Caco-2 (cell line): ENCODE measurements at regions not wholly inside any gene's neighbourhood (a gene's known extent, or its start where the extent isn't known, plus 50 kb on each side); places are given as distances from the start of the nearest gene placed in this dataset.

Source experiments
- BruUV-seq: library from RNA; stranded (reverse); fragments of 400-500 nt; replicated peaks from 2 replicates; lab custom pipeline; 2021; lab: Mats Ljungman, UMichigan
- CTCF ChIA-PET: fragments of 300-600 bp; sonication (Branson Sonifier 250); formaldehyde crosslinking; loops from one replicate; lab custom pipeline; 2022; ENCODE audit warnings: antibody characterized with exemption; lab: Charles Lee
- POLR2A ChIA-PET: fragments of 300-600 bp; sonication (Branson Sonifier 250); formaldehyde crosslinking; loops from one replicate; lab custom pipeline; 2022; ENCODE audit warnings: antibody characterized with exemption; lab: Charles Lee
- DNase-seq, 2 experiments: peaks; one replicate each; pipeline versions ENCODE4 v3.0.0 to v3.0.0-alpha.2; 2020 to 2022
- H3K27me3 ChIP-seq: replicated peaks from 2 replicates; pipeline ENCODE4 v1.6.0; 2011; ENCODE audit warnings: low read length; ENCODE audit not compliant: control insufficient read depth, insufficient read depth
- H3K36me3 ChIP-seq: 2 replicates; pipeline ENCODE4 v1.5.1; 2011; ENCODE audit warnings: low read length; ENCODE audit not compliant: control insufficient read depth, insufficient read depth
- H3K4me1 ChIP-seq: fragments of 250-450 bp; sonication (Bioruptor Pico); 2 replicates; pipeline ENCODE4 v1.5.1; 2020; ENCODE audit warnings: mild to moderate bottlenecking
- H3K4me3 ChIP-seq: 2 replicates; pipeline ENCODE4 v1.5.1; 2011; ENCODE audit warnings: low read depth, mild to moderate bottlenecking, control low read depth, low read length
- H3K9me3 ChIP-seq: fragments of 250-450 bp; sonication (Bioruptor Pico); 2 replicates; pipeline ENCODE4 v1.5.1; 2020; ENCODE audit warnings: mild to moderate bottlenecking, moderate library complexity
- H3K27ac Mint-ChIP-seq: one replicate; pipeline ENCODE4 v1.8.0; 2022; ENCODE audit warnings: mixed read lengths; ENCODE audit not compliant: unreplicated experiment
- H3K27me3 Mint-ChIP-seq: one replicate; pipeline ENCODE4 v1.8.0; 2022; ENCODE audit warnings: mixed read lengths; ENCODE audit not compliant: insufficient read depth, unreplicated experiment
- H3K36me3 Mint-ChIP-seq: one replicate; pipeline ENCODE4 v1.8.0; 2022; ENCODE audit warnings: mild to moderate bottlenecking, mixed read lengths; ENCODE audit not compliant: insufficient read depth, unreplicated experiment
- H3K4me1 Mint-ChIP-seq: one replicate; pipeline ENCODE4 v1.8.0; 2022; ENCODE audit warnings: low read depth, mixed read lengths; ENCODE audit not compliant: unreplicated experiment
- H3K4me3 Mint-ChIP-seq: one replicate; pipeline ENCODE4 v1.8.0; 2022; ENCODE audit warnings: mild to moderate bottlenecking, moderate library complexity, mixed read lengths; ENCODE audit not compliant: unreplicated experiment
- H3K9me3 Mint-ChIP-seq: one replicate; pipeline ENCODE4 v1.8.0; 2022; ENCODE audit warnings: mixed read lengths; ENCODE audit not compliant: unreplicated experiment
- intact Hi-C: fragments of 100-400 bp; cut with micrococcal nuclease; formaldehyde crosslinking; loops from one replicate; pipeline ENCODE4 v1.10.0; 2022; ENCODE audit not compliant: unreplicated experiment
- TF ChIP-seq, protein P1 (sequence below), 2 experiments: fragments of 200-600 bp in 1 of 2; IDR thresholded peaks; 1 replicate in 1 of 2; 2 replicates in 1 of 2; pipeline versions ENCODE4 v1.5.1 to v1.8.0; 2011 to 2022; ENCODE audit warnings: antibody characterized with exemption in 1 of 2, control low read depth in 1 of 2, inconsistent platforms in 1 of 2, low read depth in 1 of 2, low read length in 1 of 2, mild to moderate bottlenecking in 1 of 2, moderate library complexity in 1 of 2; ENCODE audit not compliant: insufficient read depth in 1 of 2, severe bottlenecking in 1 of 2, unreplicated experiment in 1 of 2

DNA sequence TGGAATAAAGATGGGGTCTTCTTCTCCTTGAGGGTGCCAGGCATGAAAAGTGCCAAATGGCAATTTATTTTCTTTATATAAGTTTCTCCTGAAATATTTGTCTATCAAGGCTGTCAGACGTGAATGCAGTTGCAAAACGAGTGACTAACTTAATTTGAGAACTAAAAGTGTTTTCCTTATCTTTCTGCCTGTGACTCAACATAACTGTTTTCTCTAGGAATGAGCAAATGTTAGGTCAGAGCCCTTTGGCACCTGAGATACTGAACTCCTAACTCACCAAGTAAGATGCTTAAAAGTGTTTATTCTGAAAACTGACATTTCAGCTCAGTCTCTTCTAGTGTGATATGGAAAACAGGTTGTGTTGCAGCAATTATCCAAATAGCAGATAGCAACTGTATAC, 197.0 kb downstream of the STK31 start:
- Mint-ChIP-seq H3K27me3 (peaks cover 14% of the 10 kb centered on the region), H3K9me3 (no peaks in the 10 kb centered on the region), H3K4me1 (no peaks in the 10 kb centered on the region), H3K36me3 (no peaks in the 10 kb centered on the region), H3K4me3 (no peak overlapping the region), H3K27ac (no peak overlapping the region)
- CTCF ChIA-PET, result no interaction called here
- intact Hi-C loops, result no loop called here
- Histone ChIP-seq H3K4me1 (no peaks in the 10 kb centered on the region), H3K9me3 (no peaks in the 10 kb centered on the region), H3K27me3 (no peaks in the 10 kb centered on the region), H3K36me3 (no peaks in the 10 kb centered on the region), H3K4me3 (no peak overlapping the region)
- TF ChIP-seq, protein P1, sequence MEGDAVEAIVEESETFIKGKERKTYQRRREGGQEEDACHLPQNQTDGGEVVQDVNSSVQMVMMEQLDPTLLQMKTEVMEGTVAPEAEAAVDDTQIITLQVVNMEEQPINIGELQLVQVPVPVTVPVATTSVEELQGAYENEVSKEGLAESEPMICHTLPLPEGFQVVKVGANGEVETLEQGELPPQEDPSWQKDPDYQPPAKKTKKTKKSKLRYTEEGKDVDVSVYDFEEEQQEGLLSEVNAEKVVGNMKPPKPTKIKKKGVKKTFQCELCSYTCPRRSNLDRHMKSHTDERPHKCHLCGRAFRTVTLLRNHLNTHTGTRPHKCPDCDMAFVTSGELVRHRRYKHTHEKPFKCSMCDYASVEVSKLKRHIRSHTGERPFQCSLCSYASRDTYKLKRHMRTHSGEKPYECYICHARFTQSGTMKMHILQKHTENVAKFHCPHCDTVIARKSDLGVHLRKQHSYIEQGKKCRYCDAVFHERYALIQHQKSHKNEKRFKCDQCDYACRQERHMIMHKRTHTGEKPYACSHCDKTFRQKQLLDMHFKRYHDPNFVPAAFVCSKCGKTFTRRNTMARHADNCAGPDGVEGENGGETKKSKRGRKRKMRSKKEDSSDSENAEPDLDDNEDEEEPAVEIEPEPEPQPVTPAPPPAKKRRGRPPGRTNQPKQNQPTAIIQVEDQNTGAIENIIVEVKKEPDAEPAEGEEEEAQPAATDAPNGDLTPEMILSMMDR (IDR thresholded peaks at IDR 0.05; ENCODE audit: insufficient read depth in 1 of 2, low read depth in 1 of 2, low read length in 1 of 2, severe bottlenecking in 1 of 2, unreplicated experiment in 1 of 2), result no peak
- BruUV-seq, result no TSS peak
- POLR2A ChIA-PET, result no interaction called here
- DNase-seq, result no peak

DNA sequence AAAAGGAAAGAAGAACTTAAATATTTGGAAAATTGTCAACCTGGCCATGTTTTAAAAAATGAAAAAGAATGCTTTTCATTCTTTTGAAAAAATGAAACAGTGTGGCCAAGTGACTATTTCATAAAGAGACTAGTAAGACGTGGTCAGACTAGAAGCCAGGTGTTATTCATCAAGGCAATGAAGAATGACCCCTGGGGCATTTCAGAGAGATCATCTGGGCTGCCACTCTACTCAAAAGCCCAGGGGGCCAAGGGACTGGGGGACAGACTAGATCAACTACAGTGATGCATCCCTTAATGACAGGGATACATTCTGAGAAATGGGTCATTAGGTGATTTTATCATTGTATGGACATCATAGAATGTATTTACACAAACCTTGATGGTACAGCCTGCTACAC, 199.4 kb downstream of the STK31 start:
- BruUV-seq, result no TSS peak
- Histone ChIP-seq H3K9me3 (no peaks in the 10 kb centered on the region; the same call in 1 of the 2 replicates), H3K36me3 (no peaks in the 10 kb centered on the region), H3K4me3 (no peak overlapping the region), H3K27me3 (no peaks in the 10 kb centered on the region), H3K4me1 (no peaks in the 10 kb centered on the region)
- H3K4me3 Mint-ChIP-seq, result no peak overlapping the region
- H3K27ac Mint-ChIP-seq, result no peak overlapping the region
- intact Hi-C loops, result no loop called here
- TF ChIP-seq, protein P1 (IDR thresholded peaks at IDR 0.05; ENCODE audit: insufficient read depth in 1 of 2, low read depth in 1 of 2, low read length in 1 of 2, severe bottlenecking in 1 of 2, unreplicated experiment in 1 of 2), result no peak
- no peak for DNase-seq
- peaks cover 7% of the 10 kb centered on the region for H3K27me3 Mint-ChIP-seq
- ChIA-PET CTCF (no interaction called here), POLR2A (no interaction called here)
- no peaks in the 10 kb centered on the region for H3K4me1 Mint-ChIP-seq
- H3K9me3 Mint-ChIP-seq, result no peaks in the 10 kb centered on the region
- H3K36me3 Mint-ChIP-seq, result no peaks in the 10 kb centered on the region

- ChIA-PET CTCF (no interaction called here), POLR2A (no interaction called here)
- H3K36me3 Mint-ChIP-seq, result no peaks in the 10 kb centered on the region
- Histone ChIP-seq H3K9me3 (no peaks in the 10 kb centered on the region; the same call in 1 of the 2 replicates), H3K4me1 (no peaks in the 10 kb centered on the region), H3K36me3 (no peaks in the 10 kb centered on the region), H3K27me3 (no peaks in the 10 kb centered on the region), H3K4me3 (no peak overlapping the region)
- H3K27me3 Mint-ChIP-seq, result peaks cover 8% of the 10 kb centered on the region
- TF ChIP-seq, protein P1 (IDR thresholded peaks at IDR 0.05; ENCODE audit: insufficient read depth in 1 of 2, low read depth in 1 of 2, low read length in 1 of 2, severe bottlenecking in 1 of 2, unreplicated experiment in 1 of 2), result no peak
- H3K27ac Mint-ChIP-seq, result no peak overlapping the region
- intact Hi-C loops, result no loop called here
- no peak for DNase-seq
- H3K9me3 Mint-ChIP-seq, result no peaks in the 10 kb centered on the region
- H3K4me1 Mint-ChIP-seq, result no peaks in the 10 kb centered on the region
- BruUV-seq, result no TSS peak
- H3K4me3 Mint-ChIP-seq, result no peak overlapping the region
These were observed 202.0 kb downstream of the STK31 start for GRCh38 chr7:23912065-23912464.
